SU-DHL-6 (cell line): ENCODE measurements at regions not wholly inside any gene's neighbourhood (a gene's known extent, or its start where the extent isn't known, plus 50 kb on each side); places are given as distances from the start of the nearest gene placed in this dataset.

Source experiments
- H2AFZ ChIP-seq: fragments of 200-600 bp; sonication (generic); 2 replicates; pipeline ENCODE4 v1.6.1; 2014; ENCODE audit warnings: low read depth, mild to moderate bottlenecking, moderate library complexity, mixed read lengths, antibody characterized with exemption, low read length; ENCODE audit not compliant: severe bottlenecking
- H3F3A ChIP-seq: fragments of 200-600 bp; shearing (Covaris generic); 2 replicates; pipeline ENCODE4 v1.6.0; 2016; ENCODE audit warnings: antibody characterized with exemption, mild to moderate bottlenecking; ENCODE audit not compliant: insufficient read depth
- H3K27ac ChIP-seq: fragments of 200-600 bp; sonication (generic); 2 replicates; pipeline ENCODE4 v1.5.1; 2016; ENCODE audit warnings: low read depth, mild to moderate bottlenecking, low read length, moderate library complexity, mixed read lengths
- H3K27me3 ChIP-seq: fragments of 200-600 bp; sonication (generic), shearing (Covaris generic); 2 replicates; pipeline ENCODE4 v1.6.0; 2014; ENCODE audit warnings: mild to moderate bottlenecking, low read length
- H3K36me3 ChIP-seq: fragments of 200-600 bp; sonication (generic); 2 replicates; pipeline ENCODE4 v1.6.1; 2014; ENCODE audit warnings: mild to moderate bottlenecking, low read length, mixed read lengths
- H3K4me2 ChIP-seq: fragments of 300-600, 200-600 bp; shearing (Covaris generic), sonication (generic); 2 replicates; pipeline ENCODE4 v1.6.0; 2014; ENCODE audit warnings: low read length, low read depth, mild to moderate bottlenecking; ENCODE audit not compliant: poor library complexity, severe bottlenecking
- H3K4me3 ChIP-seq: fragments of 200-600 bp; sonication (generic); 2 replicates; pipeline ENCODE4 v1.5.1; 2014; ENCODE audit warnings: antibody characterized with exemption, low read length, mild to moderate bottlenecking, mixed read lengths; ENCODE audit not compliant: insufficient read depth, poor library complexity, severe bottlenecking
- H3K79me2 ChIP-seq: fragments of 200-600 bp; sonication (generic); 2 replicates; pipeline ENCODE4 v1.6.1; 2014; ENCODE audit warnings: mild to moderate bottlenecking, low read length, moderate library complexity; ENCODE audit not compliant: insufficient read depth
- H3K9ac ChIP-seq: fragments of 200-600 bp; sonication (generic); 2 replicates; pipeline ENCODE4 v1.7.0; 2014; ENCODE audit warnings: mild to moderate bottlenecking, low read length
- H3K9me2 ChIP-seq: fragments of 200-600 bp; sonication (generic); replicated peaks from 2 replicates; pipeline ENCODE4 v1.6.1; 2014; ENCODE audit warnings: low read length; ENCODE audit not compliant: insufficient read depth
- H3K9me3 ChIP-seq: fragments of 200-600 bp; sonication (generic); 2 replicates; pipeline ENCODE4 v1.6.1; 2014; ENCODE audit warnings: low read length, mixed read lengths; ENCODE audit not compliant: insufficient read depth
- H4K20me1 ChIP-seq: fragments of 200-600 bp; sonication (generic); 2 replicates; pipeline ENCODE4 v1.6.1; 2014; ENCODE audit warnings: low read depth, mild to moderate bottlenecking, antibody characterized with exemption, low read length, moderate library complexity, mixed read lengths
- CTCF ChIP-seq: fragments of 200-600 bp; sonication (generic); IDR thresholded peaks from one replicate; pipeline ENCODE4 v1.5.1; 2017; ENCODE audit warnings: antibody characterized with exemption, mild to moderate bottlenecking, low read length, moderate library complexity; ENCODE audit not compliant: insufficient read depth, poor library complexity, severe bottlenecking
- EZH2phosphoT487 ChIP-seq: fragments of 200-600 bp; sonication (generic), shearing (Covaris generic); conservative IDR thresholded peaks from 2 replicates; pipeline ENCODE4 v1.6.1; 2018; ENCODE audit warnings: mild to moderate bottlenecking, antibody characterized with exemption, low read length, moderate library complexity, mixed read lengths

- no peaks in the 10 kb centered on the region for H3F3A ChIP-seq
- no peaks in the 10 kb centered on the region for H3K9me3 ChIP-seq
- H3K27me3 ChIP-seq: no peaks in the 10 kb centered on the region
- H3K9ac ChIP-seq: no peak overlapping the region
- H3K36me3 ChIP-seq: no peaks in the 10 kb centered on the region
- no peak overlapping the region for H3K27ac ChIP-seq
- no peak for TF ChIP-seq EZH2phosphoT487
- no peak for TF ChIP-seq CTCF
- no peak overlapping the region for H2AFZ ChIP-seq
- no peaks in the 10 kb centered on the region for H3K9me2 ChIP-seq
- H3K4me2 ChIP-seq: no peak overlapping the region
- H3K79me2 ChIP-seq: no peaks in the 10 kb centered on the region
- no peak overlapping the region for H3K4me3 ChIP-seq
- H4K20me1 ChIP-seq: no peaks in the 10 kb centered on the region
Observed at GRCh38 chr5:120096413-120096812, 367.7 kb upstream of the PRR16 start.

- no peaks in the 10 kb centered on the region for H4K20me1 ChIP-seq
Observed at GRCh38 chr5:120098426-120098825, 365.7 kb upstream of the PRR16 start.

GRCh38 chr5:120098902-120099535, 365.1 kb upstream of the PRR16 start:
- no peak overlapping the region for H3K27ac ChIP-seq
- no peak overlapping the region for H3K4me2 ChIP-seq
- no peak overlapping the region for H3K4me3 ChIP-seq
- H3K9me3 ChIP-seq: no peaks in the 10 kb centered on the region
- no peak overlapping the region for H3K9ac ChIP-seq
- no peaks in the 10 kb centered on the region for H3K9me2 ChIP-seq
- no peak overlapping the region for H2AFZ ChIP-seq
- H3K36me3 ChIP-seq: no peaks in the 10 kb centered on the region
- H4K20me1 ChIP-seq: no peaks in the 10 kb centered on the region
- TF ChIP-seq EZH2phosphoT487 (no peak), CTCF (no peak)
- no peaks in the 10 kb centered on the region for H3F3A ChIP-seq
- no peaks in the 10 kb centered on the region for H3K27me3 ChIP-seq
- no peaks in the 10 kb centered on the region for H3K79me2 ChIP-seq

More at GRCh38 chr5:120098426-120098825, 365.7 kb upstream of the PRR16 start:
- Histone ChIP-seq H3K4me3 (no peak overlapping the region), H3K4me2 (no peak overlapping the region), H3K9ac (no peak overlapping the region), H3K27me3 (no peaks in the 10 kb centered on the region), H3K9me2 (no peaks in the 10 kb centered on the region), H3K36me3 (no peaks in the 10 kb centered on the region), H2AFZ (no peak overlapping the region), H3K9me3 (no peaks in the 10 kb centered on the region), H3K27ac (no peak overlapping the region), H3F3A (no peaks in the 10 kb centered on the region), H3K79me2 (no peaks in the 10 kb centered on the region)
- TF ChIP-seq EZH2phosphoT487 (no peak), CTCF (no peak)
